SK-N-SH treated with all-trans-retinoic acid at 6 μM for 48 hours (cell line): ENCODE measurements at regions not wholly inside any gene's neighbourhood (a gene's known extent, or its start where the extent isn't known, plus 50 kb on each side); places are given as distances from the start of the nearest gene placed in this dataset.

Source experiments
- CREB5 ChIP-seq: fragments of 250-450 bp; sonication (Bioruptor Pico); IDR thresholded peaks from 2 replicates; pipeline ENCODE4 v1.5.1; 2020; ENCODE audit warnings: low read depth, mild to moderate bottlenecking, moderate library complexity
- CSRNP3 ChIP-seq: fragments of 250-450 bp; sonication (Bioruptor Pico); IDR thresholded peaks from 2 replicates; pipeline ENCODE4 v1.5.1; 2021; ENCODE audit warnings: mild to moderate bottlenecking, moderate library complexity
- ISL1 ChIP-seq: fragments of 250-450 bp; sonication (Bioruptor Pico); IDR thresholded peaks from 2 replicates; pipeline ENCODE4 v2.1.2; 2022; ENCODE audit warnings: mild to moderate bottlenecking, moderate library complexity
- TSHZ2 ChIP-seq: fragments of 250-450 bp; sonication (Bioruptor Pico); IDR thresholded peaks from 2 replicates; pipeline ENCODE4 v1.5.0; 2020; ENCODE audit warnings: mild to moderate bottlenecking, moderate library complexity
- ZC3H10 ChIP-seq: fragments of 250-450 bp; sonication (Bioruptor Pico); IDR thresholded peaks from 2 replicates; pipeline ENCODE4 v1.5.1; 2021; ENCODE audit warnings: mild to moderate bottlenecking, moderate library complexity
- ZFP30 ChIP-seq: fragments of 450-650 bp; formaldehyde crosslinking; IDR thresholded peaks from 2 replicates; pipeline ENCODE4 v1.5.0; 2022; ENCODE audit warnings: mild to moderate bottlenecking, moderate library complexity
- ZNF70 ChIP-seq: fragments of 450-650 bp; formaldehyde crosslinking; IDR thresholded peaks from 2 replicates; pipeline ENCODE4 v1.5.0; 2020; ENCODE audit warnings: mild to moderate bottlenecking, moderate library complexity
- TF ChIP-seq, protein P1 (sequence below): fragments of 250-450 bp; sonication (Bioruptor Pico); IDR thresholded peaks from 2 replicates; pipeline ENCODE4 v1.8.0; 2020; ENCODE audit warnings: mild to moderate bottlenecking, moderate library complexity, borderline replicate concordance

- TF ChIP-seq ZFP30 (CRISPR knock-in tag) (no peak), CREB5 (CRISPR knock-in tag) (no peak), CSRNP3 (CRISPR knock-in tag) (no peak), ZC3H10 (no peak), ISL1 (CRISPR knock-in tag) (no peak), TSHZ2 (CRISPR knock-in tag) (no peak), ZNF70 (CRISPR knock-in tag) (no peak)
- TF ChIP-seq, protein P1, sequence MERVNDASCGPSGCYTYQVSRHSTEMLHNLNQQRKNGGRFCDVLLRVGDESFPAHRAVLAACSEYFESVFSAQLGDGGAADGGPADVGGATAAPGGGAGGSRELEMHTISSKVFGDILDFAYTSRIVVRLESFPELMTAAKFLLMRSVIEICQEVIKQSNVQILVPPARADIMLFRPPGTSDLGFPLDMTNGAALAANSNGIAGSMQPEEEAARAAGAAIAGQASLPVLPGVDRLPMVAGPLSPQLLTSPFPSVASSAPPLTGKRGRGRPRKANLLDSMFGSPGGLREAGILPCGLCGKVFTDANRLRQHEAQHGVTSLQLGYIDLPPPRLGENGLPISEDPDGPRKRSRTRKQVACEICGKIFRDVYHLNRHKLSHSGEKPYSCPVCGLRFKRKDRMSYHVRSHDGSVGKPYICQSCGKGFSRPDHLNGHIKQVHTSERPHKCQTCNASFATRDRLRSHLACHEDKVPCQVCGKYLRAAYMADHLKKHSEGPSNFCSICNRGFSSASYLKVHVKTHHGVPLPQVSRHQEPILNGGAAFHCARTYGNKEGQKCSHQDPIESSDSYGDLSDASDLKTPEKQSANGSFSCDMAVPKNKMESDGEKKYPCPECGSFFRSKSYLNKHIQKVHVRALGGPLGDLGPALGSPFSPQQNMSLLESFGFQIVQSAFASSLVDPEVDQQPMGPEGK (CRISPR knock-in tag) = no peak
These were observed 50.2 kb upstream of the UBN2 start for GRCh38 chr7:139180700-139181311.
